ENCODE measurements at regions not wholly inside any gene's neighbourhood (a gene's known extent, or its start where the extent isn't known, plus 50 kb on each side); places are given as distances from the start of the nearest gene placed in this dataset.

- Mint-ChIP-seq H3K4me1 (ENCODE audit: low read depth, unreplicated experiment) (no peaks in the 10 kb centered on the region), H3K36me3 (ENCODE audit: insufficient read depth, unreplicated experiment) (no peaks in the 10 kb centered on the region), H3K27me3 (ENCODE audit: unreplicated experiment) (no peaks in the 10 kb centered on the region), H3K4me3 (ENCODE audit: low read depth, unreplicated experiment) (no peak overlapping the region), H3K9me3 (ENCODE audit: low read depth, unreplicated experiment) (no peaks in the 10 kb centered on the region), H3K27ac (ENCODE audit: unreplicated experiment) (no peak overlapping the region)
- TF ChIP-seq CTCF (IDR thresholded peaks at IDR 0.05; ENCODE audit: unreplicated experiment) = no peak
- intact Hi-C loops (cut with micrococcal nuclease; ENCODE audit: unreplicated experiment) = no loop called here
- CTCF ChIA-PET = no interaction called here
- DNase-seq = no peak
- BruUV-seq (replicated peaks) = no TSS peak
These were observed 210.8 kb upstream of the JUN start for GRCh38 chr1:58994664-58995063.

- CTCF ChIA-PET = interaction anchor here (0.5 kb wide), 1 partner anchor 28 kb away, joined by 8 read pairs; no protein-coding TSS in a partner anchor
These were observed 212.7 kb upstream of the JUN start for GRCh38 chr1:58996341-58997059.

GRCh38 chr1:58997060-58997411 is 213.2 kb upstream of the JUN start:
- Mint-ChIP-seq H3K4me1 (ENCODE audit: low read depth, unreplicated experiment) (no peaks in the 10 kb centered on the region), H3K27me3 (ENCODE audit: unreplicated experiment) (no peaks in the 10 kb centered on the region), H3K27ac (ENCODE audit: unreplicated experiment) (no peak overlapping the region), H3K4me3 (ENCODE audit: low read depth, unreplicated experiment) (no peak overlapping the region), H3K9me3 (ENCODE audit: low read depth, unreplicated experiment) (no peaks in the 10 kb centered on the region), H3K36me3 (ENCODE audit: insufficient read depth, unreplicated experiment) (no peaks in the 10 kb centered on the region)
- no peak for DNase-seq
- no peak for TF ChIP-seq CTCF (IDR thresholded peaks at IDR 0.05; ENCODE audit: unreplicated experiment)
- BruUV-seq (replicated peaks) = no TSS peak
- intact Hi-C loops (cut with micrococcal nuclease; ENCODE audit: unreplicated experiment) = no loop called here
- CTCF ChIA-PET = interaction anchor here (0.5 kb wide), 1 partner anchor 28 kb away, joined by 8 read pairs; no protein-coding TSS in a partner anchor

More at GRCh38 chr1:58996341-58997059, 212.7 kb upstream of the JUN start:
- no peak for TF ChIP-seq CTCF (IDR thresholded peaks at IDR 0.05; ENCODE audit: unreplicated experiment)
- no peak overlapping the region for H3K4me3 Mint-ChIP-seq (ENCODE audit: low read depth, unreplicated experiment)
- H3K27me3 Mint-ChIP-seq (ENCODE audit: unreplicated experiment) = no peaks in the 10 kb centered on the region
- BruUV-seq (replicated peaks) = no TSS peak
- no peak for DNase-seq
- no peaks in the 10 kb centered on the region for H3K4me1 Mint-ChIP-seq (ENCODE audit: low read depth, unreplicated experiment)
- intact Hi-C loops (cut with micrococcal nuclease; ENCODE audit: unreplicated experiment) = no loop called here
- no peak overlapping the region for H3K27ac Mint-ChIP-seq (ENCODE audit: unreplicated experiment)
- no peaks in the 10 kb centered on the region for H3K9me3 Mint-ChIP-seq (ENCODE audit: low read depth, unreplicated experiment)
- no peaks in the 10 kb centered on the region for H3K36me3 Mint-ChIP-seq (ENCODE audit: insufficient read depth, unreplicated experiment)

- TF ChIP-seq CTCF (IDR thresholded peaks at IDR 0.05; ENCODE audit: unreplicated experiment) = no peak
- CTCF ChIA-PET = no interaction called here
These were observed 213.8 kb upstream of the JUN start for GRCh38 chr1:58997637-58998036.

More at GRCh38 chr1:58997637-58998036, 213.8 kb upstream of the JUN start:
- DNase-seq = no peak
- H3K4me1 Mint-ChIP-seq (ENCODE audit: low read depth, unreplicated experiment) = no peaks in the 10 kb centered on the region
- no peaks in the 10 kb centered on the region for H3K27me3 Mint-ChIP-seq (ENCODE audit: unreplicated experiment)
- no peaks in the 10 kb centered on the region for H3K9me3 Mint-ChIP-seq (ENCODE audit: low read depth, unreplicated experiment)
- intact Hi-C loops (cut with micrococcal nuclease; ENCODE audit: unreplicated experiment) = no loop called here
- no peak overlapping the region for H3K27ac Mint-ChIP-seq (ENCODE audit: unreplicated experiment)
- no TSS peak for BruUV-seq (replicated peaks)
- H3K4me3 Mint-ChIP-seq (ENCODE audit: low read depth, unreplicated experiment) = no peak overlapping the region
- no peaks in the 10 kb centered on the region for H3K36me3 Mint-ChIP-seq (ENCODE audit: insufficient read depth, unreplicated experiment)

Data from Calu3 (cell line).